CD14-positive monocyte (primary cell): ENCODE measurements at regions not wholly inside any gene's neighbourhood (a gene's known extent, or its start where the extent isn't known, plus 50 kb on each side); places are given as distances from the start of the nearest gene placed in this dataset.

Source experiments
- DNase-seq, 3 donors: peaks; one replicate each; pipeline ENCODE4 v3.0.0-alpha.2; 2011 to 2022
- H2AFZ ChIP-seq: 2 replicates; pipeline ENCODE4 v1.6.0; 2012; ENCODE audit warnings: mild to moderate bottlenecking, low read depth, low read length, inconsistent platforms; ENCODE audit not compliant: insufficient read depth, poor library complexity, severe bottlenecking
- H3K27ac ChIP-seq, 2 donors: 1 replicate in 1 of 2; 2 replicates in 1 of 2; pipeline ENCODE4 v1.5.1; 2012 to 2013; ENCODE audit warnings: low read length in 2 of 2, control low read depth in 1 of 2, inconsistent platforms in 1 of 2, low read depth in 1 of 2, mild to moderate bottlenecking in 1 of 2
- H3K27me3 ChIP-seq, 2 donors: one replicate each; pipeline versions ENCODE4 v1.6.0 to v1.6.1; 2011 to 2013; ENCODE audit warnings: low read length in 2 of 2; ENCODE audit not compliant: control insufficient read depth in 2 of 2, insufficient read depth in 2 of 2
- H3K36me3 ChIP-seq, 2 donors: replicated peaks in 1 of 2; 1 replicate in 1 of 2; 2 replicates in 1 of 2; pipeline versions ENCODE4 v1.5.1 to v1.6.1; 2012 to 2013; ENCODE audit warnings: low read length in 2 of 2, control low read depth in 1 of 2, inconsistent platforms in 1 of 2, mild to moderate bottlenecking in 1 of 2; ENCODE audit not compliant: insufficient read depth in 2 of 2, control insufficient read depth in 1 of 2
- H3K4me1 ChIP-seq, 2 donors: 1 replicate in 1 of 2; 2 replicates in 1 of 2; pipeline versions ENCODE4 v1.5.1 to v1.6.1; 2012 to 2013; ENCODE audit warnings: low read length in 2 of 2, control low read depth in 1 of 2, inconsistent platforms in 1 of 2, mild to moderate bottlenecking in 1 of 2, moderate library complexity in 1 of 2; ENCODE audit not compliant: insufficient read depth in 2 of 2, control insufficient read depth in 1 of 2
- H3K4me2 ChIP-seq: replicated peaks from 2 replicates; pipeline ENCODE3; 2012; ENCODE audit warnings: low read length, moderate library complexity, mild to moderate bottlenecking; ENCODE audit not compliant: poor library complexity, severe bottlenecking; ENCODE audit errors: extremely low read depth
- H3K4me3 ChIP-seq, 3 experiments: fragments of 200-600 bp in 1 of 3; sonication (generic) in 1 of 3; replicated peaks in 1 of 3; 1 replicate in 2 of 3; 2 replicates in 1 of 3; pipeline ENCODE4 v1.5.1; 2011 to 2013; ENCODE audit warnings: low read length in 3 of 3, mild to moderate bottlenecking in 3 of 3, control low read depth in 2 of 3, low read depth in 2 of 3, inconsistent platforms in 1 of 3, moderate library complexity in 1 of 3
- H3K79me2 ChIP-seq: 2 replicates; pipeline ENCODE4 v1.6.0; 2012; ENCODE audit warnings: mild to moderate bottlenecking, control low read depth, inconsistent platforms, low read length, moderate library complexity; ENCODE audit not compliant: insufficient read depth
- H3K9ac ChIP-seq: 2 replicates; pipeline ENCODE4 v1.6.0; 2017; ENCODE audit warnings: low read length, mild to moderate bottlenecking; ENCODE audit not compliant: insufficient read depth, poor library complexity, severe bottlenecking
- H3K9me3 ChIP-seq, 2 donors: replicated peaks in 1 of 2; 1 replicate in 1 of 2; 2 replicates in 1 of 2; pipeline versions ENCODE4 v1.5.1 to v1.6.1; 2012 to 2013; ENCODE audit warnings: low read length in 2 of 2, control low read depth in 1 of 2; ENCODE audit not compliant: control insufficient read depth in 1 of 2, insufficient read depth in 1 of 2
- H4K20me1 ChIP-seq: 2 replicates; pipeline ENCODE4 v1.6.0; 2012; ENCODE audit warnings: mild to moderate bottlenecking, low read length, control low read depth, moderate library complexity; ENCODE audit not compliant: insufficient read depth
- H3K27ac Mint-ChIP-seq, 7 donors: one replicate each; pipeline ENCODE4 v1.8.0; 2020; ENCODE audit warnings: mild to moderate bottlenecking in 7 of 7, mixed read lengths in 7 of 7, moderate library complexity in 6 of 7, inconsistent platforms in 2 of 7
- H3K27me3 Mint-ChIP-seq, 3 donors: one replicate each; pipeline ENCODE4 v1.8.0; 2021 to 2022; ENCODE audit warnings: low read depth in 3 of 3, mild to moderate bottlenecking in 3 of 3, mixed read lengths in 3 of 3, moderate library complexity in 3 of 3, inconsistent platforms in 1 of 3
- H3K36me3 Mint-ChIP-seq, 2 donors: one replicate each; pipeline ENCODE4 v1.8.0; 2020; ENCODE audit warnings: mixed read lengths in 2 of 2, inconsistent platforms in 1 of 2, mild to moderate bottlenecking in 1 of 2
- H3K4me1 Mint-ChIP-seq: one replicate; pipeline ENCODE4 v1.8.0; 2020; ENCODE audit warnings: mild to moderate bottlenecking, mixed read lengths
- H3K4me3 Mint-ChIP-seq, 2 donors: one replicate each; pipeline ENCODE4 v1.8.0; 2020; ENCODE audit warnings: mild to moderate bottlenecking in 2 of 2, mixed read lengths in 2 of 2, moderate library complexity in 1 of 2
- H3K9me3 Mint-ChIP-seq, 7 donors: one replicate each; pipeline ENCODE4 v1.8.0; 2020 to 2022; ENCODE audit warnings: mixed read lengths in 7 of 7, mild to moderate bottlenecking in 6 of 7, moderate library complexity in 6 of 7, inconsistent platforms in 2 of 7
- WGBS: methylation state at CpG from one replicate; pipeline ENCODE4 v1.1.5; 2013; ENCODE audit warnings: missing lambda C conversion rate; ENCODE audit not compliant: insufficient coverage; 5-methylcytosine and 5-hydroxymethylcytosine counted together
- intact Hi-C, 2 donors: fragments of 100-400 bp; cut with micrococcal nuclease; formaldehyde crosslinking; loops; one replicate each; pipeline versions ENCODE4 v1.15.0 to v1.15.1; 2023
- TF ChIP-seq, protein P1 (sequence below): fragments of 200-600 bp; IDR thresholded peaks from one replicate; pipeline ENCODE4 v1.8.0; 2022; ENCODE audit warnings: antibody characterized with exemption, mild to moderate bottlenecking

DNA sequence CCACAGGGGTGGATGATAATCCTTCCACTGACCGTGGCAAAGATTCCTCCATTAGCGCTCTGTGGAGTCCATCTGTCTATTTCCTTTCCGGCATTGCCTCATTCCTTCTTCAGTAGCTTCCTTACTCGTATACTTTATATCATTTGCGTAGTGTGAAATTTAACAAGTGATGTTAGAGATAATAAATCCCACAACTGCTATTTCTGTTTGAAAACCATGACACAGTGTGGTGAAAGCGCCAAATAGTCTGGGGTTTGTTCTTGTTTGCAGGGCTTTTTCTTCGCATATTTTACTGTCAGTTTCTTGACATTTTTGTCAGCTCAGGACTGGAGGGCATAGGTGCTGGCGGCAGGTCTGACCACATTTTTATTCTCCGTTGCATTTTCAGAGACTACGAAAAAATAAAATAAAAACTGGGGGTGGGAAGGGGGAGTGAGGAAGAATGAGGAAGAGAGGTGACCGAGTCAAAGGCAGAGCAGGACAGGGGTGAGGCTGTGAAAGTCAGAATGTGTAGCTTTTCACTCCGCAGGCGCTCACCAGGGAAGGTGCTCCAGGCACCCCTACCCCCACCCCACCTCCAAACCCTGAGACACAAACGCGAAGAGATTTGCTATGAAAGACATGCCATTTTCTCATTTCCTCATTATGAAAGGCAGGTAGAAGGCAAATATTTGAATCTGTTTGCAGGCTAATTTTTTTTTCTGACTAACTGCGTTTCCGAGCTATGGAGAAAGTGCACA, 965.0 kb downstream of the MCTP2 start:
- H3K27ac ChIP-seq = no peak overlapping the region
- no peaks in the 10 kb centered on the region for H3K36me3 Mint-ChIP-seq
- H3K9me3 ChIP-seq = peaks cover 0 to 4% of the 10 kb centered on the region in 2 donors
- H4K20me1 ChIP-seq = no peaks in the 10 kb centered on the region
- TF ChIP-seq, protein P1, sequence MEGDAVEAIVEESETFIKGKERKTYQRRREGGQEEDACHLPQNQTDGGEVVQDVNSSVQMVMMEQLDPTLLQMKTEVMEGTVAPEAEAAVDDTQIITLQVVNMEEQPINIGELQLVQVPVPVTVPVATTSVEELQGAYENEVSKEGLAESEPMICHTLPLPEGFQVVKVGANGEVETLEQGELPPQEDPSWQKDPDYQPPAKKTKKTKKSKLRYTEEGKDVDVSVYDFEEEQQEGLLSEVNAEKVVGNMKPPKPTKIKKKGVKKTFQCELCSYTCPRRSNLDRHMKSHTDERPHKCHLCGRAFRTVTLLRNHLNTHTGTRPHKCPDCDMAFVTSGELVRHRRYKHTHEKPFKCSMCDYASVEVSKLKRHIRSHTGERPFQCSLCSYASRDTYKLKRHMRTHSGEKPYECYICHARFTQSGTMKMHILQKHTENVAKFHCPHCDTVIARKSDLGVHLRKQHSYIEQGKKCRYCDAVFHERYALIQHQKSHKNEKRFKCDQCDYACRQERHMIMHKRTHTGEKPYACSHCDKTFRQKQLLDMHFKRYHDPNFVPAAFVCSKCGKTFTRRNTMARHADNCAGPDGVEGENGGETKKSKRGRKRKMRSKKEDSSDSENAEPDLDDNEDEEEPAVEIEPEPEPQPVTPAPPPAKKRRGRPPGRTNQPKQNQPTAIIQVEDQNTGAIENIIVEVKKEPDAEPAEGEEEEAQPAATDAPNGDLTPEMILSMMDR = no peak
- no peak overlapping the region for H3K4me2 ChIP-seq
- H3K9ac ChIP-seq = no peak overlapping the region
- H3K27me3 ChIP-seq = no peaks in the 10 kb centered on the region
- no peak for DNase-seq
- H3K4me1 ChIP-seq = no peaks in the 10 kb centered on the region
- 62% methylated on average over 3 of the region's 17 CpGs for WGBS
- H3K27me3 Mint-ChIP-seq = no peaks in the 10 kb centered on the region
- no peaks in the 10 kb centered on the region for H3K36me3 ChIP-seq
- H3K9me3 Mint-ChIP-seq = peaks cover 0 to 11% (median 3%) of the 10 kb centered on the region in 7 donors
- no peaks in the 10 kb centered on the region for H3K4me1 Mint-ChIP-seq
- no peaks in the 10 kb centered on the region for H3K79me2 ChIP-seq
- no peak overlapping the region for H3K4me3 Mint-ChIP-seq
- H3K4me3 ChIP-seq = no peak overlapping the region
- no peak overlapping the region for H3K27ac Mint-ChIP-seq
- intact Hi-C loops = no loop called here
- no peak overlapping the region for H2AFZ ChIP-seq

DNA sequence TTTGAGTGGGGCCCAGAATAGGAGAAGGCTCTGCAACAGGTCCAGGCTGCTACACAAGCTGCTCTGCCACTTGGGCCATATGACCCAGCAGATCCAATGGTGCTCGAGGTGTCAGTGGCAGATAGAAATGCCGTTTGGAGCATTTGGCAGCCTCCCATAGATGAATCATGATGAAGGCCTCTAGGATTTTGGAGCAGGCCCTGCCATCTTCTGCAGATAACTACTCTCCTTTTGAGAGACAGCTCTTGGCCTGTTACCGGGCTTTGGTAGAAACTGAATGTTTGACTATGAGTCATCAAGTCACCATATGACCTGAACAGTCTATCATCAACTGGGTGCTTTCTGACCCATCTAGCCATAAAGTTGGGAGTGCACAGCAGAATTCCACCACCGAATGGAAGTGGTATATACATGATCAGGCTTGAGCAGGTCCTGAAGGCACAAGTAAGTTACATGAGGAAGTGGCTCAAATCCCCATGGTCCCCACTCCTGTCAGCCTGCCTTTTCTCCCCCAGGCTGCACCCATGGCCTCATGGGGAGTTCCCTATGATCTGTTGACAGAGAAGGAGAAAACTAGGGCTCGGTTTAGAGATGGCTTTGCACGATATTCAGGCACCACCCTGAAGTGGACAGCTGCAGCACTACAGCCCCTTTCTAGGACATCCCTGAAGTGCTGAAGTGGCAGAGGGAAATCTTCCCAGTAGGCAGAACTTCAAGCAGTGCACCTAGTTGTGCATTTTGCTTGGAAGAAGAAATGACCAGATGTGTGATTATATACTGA, 971.4 kb downstream of the MCTP2 start:
- no peak overlapping the region for H3K4me3 ChIP-seq
- Mint-ChIP-seq H3K27me3 (peaks cover 0 to 2% (median 1%) of the 10 kb centered on the region in 3 donors), H3K27ac (no peak overlapping the region), H3K9me3 (peaks cover 7 to 33% (median 18%) of the 10 kb centered on the region in 7 donors), H3K4me3 (no peak overlapping the region), H3K4me1 (no peaks in the 10 kb centered on the region), H3K36me3 (no peaks in the 10 kb centered on the region)
- no peak overlapping the region for H3K4me2 ChIP-seq
- H2AFZ ChIP-seq = no peak overlapping the region
- WGBS = 79% methylated on average over 4 of the region's 6 CpGs
- H3K9me3 ChIP-seq = peaks cover 22 to 26% of the 10 kb centered on the region in 2 donors
- H3K36me3 ChIP-seq = no peaks in the 10 kb centered on the region
- no peak overlapping the region for H3K9ac ChIP-seq
- intact Hi-C loops = no loop called here
- TF ChIP-seq, protein P1 = no peak
- H4K20me1 ChIP-seq = no peaks in the 10 kb centered on the region
- H3K79me2 ChIP-seq = no peaks in the 10 kb centered on the region
- no peaks in the 10 kb centered on the region for H3K27me3 ChIP-seq
- H3K4me1 ChIP-seq = no peaks in the 10 kb centered on the region
- no peak overlapping the region for H3K27ac ChIP-seq
- DNase-seq = no peak
